HUES48 (cell line): ENCODE measurements at regions not wholly inside any gene's neighbourhood (a gene's known extent, or its start where the extent isn't known, plus 50 kb on each side); places are given as distances from the start of the nearest gene placed in this dataset.
"Not testable (repeated sequence)": the region's sequence is repeated elsewhere in the genome, so short reads cannot be mapped to it uniquely, and the experiment has no call there.

Experiments used
- H3K27ac ChIP-seq: one replicate; pipeline ENCODE4 v1.7.0; 2013; ENCODE audit warnings: low read depth, low read length, inconsistent platforms
- H3K27me3 ChIP-seq: 2 replicates; pipeline ENCODE4 v1.6.1; 2013; ENCODE audit warnings: mild to moderate bottlenecking, low read length; ENCODE audit not compliant: control insufficient read depth, insufficient read depth
- H3K36me3 ChIP-seq: 2 replicates; pipeline ENCODE4 v1.6.1; 2013; ENCODE audit warnings: low read length; ENCODE audit not compliant: control insufficient read depth, insufficient read depth
- H3K4me1 ChIP-seq: 2 replicates; pipeline ENCODE4 v1.6.1; 2013; ENCODE audit warnings: mild to moderate bottlenecking, low read length; ENCODE audit not compliant: control insufficient read depth, insufficient read depth
- H3K4me3 ChIP-seq: 2 replicates; pipeline ENCODE4 v1.5.1; 2013; ENCODE audit warnings: mild to moderate bottlenecking, low read depth, low read length
- H3K9ac ChIP-seq: 2 replicates; pipeline ENCODE4 v1.6.1; 2013; ENCODE audit warnings: mild to moderate bottlenecking, low read depth, low read length, moderate library complexity
- H3K9me3 ChIP-seq: 2 replicates; pipeline ENCODE4 v1.6.1; 2013; ENCODE audit warnings: low read length; ENCODE audit not compliant: control insufficient read depth, insufficient read depth

- H3K4me1 ChIP-seq: peaks cover 28% of the 10 kb centered on the region
- no peaks in the 10 kb centered on the region for H3K9me3 ChIP-seq
- no peak overlapping the region for H3K9ac ChIP-seq
- no peaks in the 10 kb centered on the region for H3K27me3 ChIP-seq
- H3K4me3 ChIP-seq: no peak overlapping the region
- no peaks in the 10 kb centered on the region for H3K36me3 ChIP-seq
- no peak overlapping the region for H3K27ac ChIP-seq
Measured at GRCh38 chr4:34309383-34309906, 1934.9 kb downstream of the ARAP2 start.

- no peak overlapping the region for H3K9ac ChIP-seq
- no peaks in the 10 kb centered on the region for H3K27me3 ChIP-seq
- H3K27ac ChIP-seq: no peak overlapping the region
- no peaks in the 10 kb centered on the region for H3K36me3 ChIP-seq
- no peaks in the 10 kb centered on the region for H3K4me1 ChIP-seq
- no peak overlapping the region for H3K4me3 ChIP-seq
- H3K9me3 ChIP-seq: no peaks in the 10 kb centered on the region
Measured at GRCh38 chr4:34318773-34319172, 1925.5 kb downstream of the ARAP2 start.

DNA sequence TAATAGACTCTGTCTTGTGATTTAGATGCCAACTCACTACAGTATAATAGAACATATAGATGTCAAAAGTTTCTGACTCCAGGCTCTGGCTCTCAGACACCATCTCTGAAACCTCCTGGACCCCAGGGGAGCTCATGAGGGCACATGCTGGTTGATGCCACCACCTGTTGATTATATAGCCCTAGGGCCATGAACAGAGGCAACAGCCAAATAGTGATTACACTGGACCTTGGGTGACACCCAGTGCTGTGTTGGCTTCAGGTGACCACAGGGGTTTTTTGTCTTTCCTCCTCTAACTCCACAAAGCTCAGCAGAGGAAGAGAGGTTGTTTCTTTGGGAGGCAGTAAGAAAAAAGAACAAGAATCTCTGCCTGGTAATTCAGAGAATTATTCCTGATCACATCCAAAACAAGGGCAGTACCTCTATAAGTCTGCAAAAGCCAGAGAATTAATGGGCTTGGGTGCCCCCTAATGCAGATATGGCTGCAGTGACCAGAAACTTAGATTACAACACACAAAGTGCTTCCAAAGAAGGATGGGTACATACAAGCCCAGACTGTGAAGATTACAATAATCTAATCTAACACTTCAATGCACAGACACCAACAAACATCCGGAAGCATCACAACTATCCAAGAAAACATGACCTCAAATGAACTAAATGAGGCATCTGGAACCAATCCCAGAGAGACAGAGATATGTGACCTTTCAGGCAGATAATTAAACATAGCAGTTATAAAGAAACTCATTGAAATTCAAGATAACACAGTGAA lies 1920.6 kb downstream of the ARAP2 start:
- Histone ChIP-seq H3K36me3 (no peaks in the 10 kb centered on the region), H3K4me1 (peaks cover 2% of the 10 kb centered on the region; the same call in 1 of the 2 replicates), H3K27ac (no peak overlapping the region), H3K9ac (no peak overlapping the region), H3K27me3 (no peaks in the 10 kb centered on the region), H3K4me3 (no peak overlapping the region), H3K9me3 (no peaks in the 10 kb centered on the region)

- H3K4me3 ChIP-seq: no peak overlapping the region
- H3K27me3 ChIP-seq: no peaks in the 10 kb centered on the region
- no peak overlapping the region for H3K9ac ChIP-seq
- H3K9me3 ChIP-seq: no peaks in the 10 kb centered on the region
- peaks cover 6% of the 10 kb centered on the region; the same call in 1 of the 2 replicates for H3K4me1 ChIP-seq
- H3K27ac ChIP-seq: no peak overlapping the region
- no peaks in the 10 kb centered on the region for H3K36me3 ChIP-seq
Measured at GRCh38 chr4:34328939-34329338, 1915.4 kb downstream of the ARAP2 start.

DNA sequence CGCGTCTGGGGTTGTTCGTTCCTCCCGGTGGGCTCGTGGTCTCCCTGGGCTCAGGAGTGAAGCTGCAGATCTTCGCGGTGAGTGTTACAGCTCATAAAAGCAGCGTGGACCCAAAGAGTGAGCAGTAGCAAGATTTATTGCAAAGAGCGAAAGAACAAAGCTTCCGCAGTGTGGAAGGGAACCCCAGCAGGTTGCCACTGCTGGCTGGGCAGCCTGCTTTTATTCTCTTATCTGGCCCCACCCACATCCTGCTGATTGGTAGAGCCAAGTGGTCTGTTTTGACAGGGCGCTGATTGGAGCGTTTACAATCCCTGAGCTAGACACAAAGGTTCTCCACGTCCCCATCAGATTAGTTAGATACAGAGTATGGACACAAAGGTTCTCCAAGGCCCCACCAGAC lies 1909.2 kb downstream of the ARAP2 start:
- not testable (repeated sequence) for H3K4me3 ChIP-seq, H3K9me3 ChIP-seq

GRCh38 chr4:34335556-34335955 lies 1908.8 kb downstream of the ARAP2 start:
- H3K4me3 ChIP-seq, H3K4me1 ChIP-seq, H3K9ac ChIP-seq, H3K36me3 ChIP-seq, H3K27ac ChIP-seq, H3K9me3 ChIP-seq, H3K27me3 ChIP-seq: not testable (repeated sequence)

More for the DNA sequence above, 1909.2 kb downstream of the ARAP2 start:
- H3K36me3 ChIP-seq, H3K9ac ChIP-seq, H3K27me3 ChIP-seq, H3K27ac ChIP-seq, H3K4me1 ChIP-seq: not testable (repeated sequence)

DNA sequence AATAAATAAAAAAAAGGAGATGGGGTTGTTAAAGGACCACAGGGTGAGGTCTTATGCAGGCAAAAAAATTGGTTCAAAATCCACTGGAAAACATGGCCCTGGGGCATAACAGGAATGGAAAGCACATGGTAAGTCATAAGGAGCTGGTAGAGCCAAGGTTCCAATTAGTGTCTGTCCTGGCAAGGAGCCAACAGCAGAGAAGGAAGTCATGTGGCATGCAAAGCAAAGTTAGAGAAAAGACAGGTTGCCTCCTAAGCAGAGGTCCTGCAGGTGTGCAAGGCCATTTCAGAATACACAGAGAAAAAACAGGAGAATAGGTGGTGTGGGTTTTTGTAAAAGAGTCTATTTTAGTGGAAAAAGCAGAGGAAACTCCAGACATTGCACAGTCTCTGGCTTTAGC lies 1881.7 kb downstream of the ARAP2 start:
- Histone ChIP-seq H3K36me3 (no peaks in the 10 kb centered on the region), H3K27me3 (no peaks in the 10 kb centered on the region), H3K4me1 (peaks cover 5% of the 10 kb centered on the region; the same call in 1 of the 2 replicates), H3K9ac (no peak overlapping the region), H3K4me3 (no peak overlapping the region), H3K27ac (no peak overlapping the region), H3K9me3 (no peaks in the 10 kb centered on the region)

DNA sequence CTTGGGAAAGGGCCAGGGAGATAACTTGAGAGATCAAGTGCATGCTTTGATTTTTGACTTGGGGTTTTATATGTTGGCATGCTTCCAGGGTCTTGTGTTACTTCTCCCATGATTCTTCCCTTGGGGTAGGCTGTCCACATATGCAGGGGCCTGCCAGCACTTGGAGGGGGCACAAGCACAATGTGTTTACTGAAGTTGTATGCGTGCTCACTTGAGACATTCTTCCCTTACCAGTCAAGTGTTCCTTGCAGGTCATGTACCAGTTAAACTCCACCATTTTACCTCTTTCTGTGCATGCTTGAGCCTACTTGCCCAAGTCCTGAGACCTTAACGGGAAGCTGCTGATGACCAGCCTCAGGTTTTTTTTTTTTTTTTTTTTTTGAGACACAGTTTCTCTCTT lies 1880.5 kb downstream of the ARAP2 start:
- H3K27me3 ChIP-seq: no peaks in the 10 kb centered on the region
- no peaks in the 10 kb centered on the region for H3K9me3 ChIP-seq
- H3K36me3 ChIP-seq: no peaks in the 10 kb centered on the region
- H3K4me3 ChIP-seq: no peak overlapping the region
- peaks cover 5% of the 10 kb centered on the region; the same call in 1 of the 2 replicates for H3K4me1 ChIP-seq
- no peak overlapping the region for H3K9ac ChIP-seq
- no peak overlapping the region for H3K27ac ChIP-seq

GRCh38 chr4:34365946-34366345 lies 1878.4 kb downstream of the ARAP2 start:
- Histone ChIP-seq H3K4me1 (peaks cover 5% of the 10 kb centered on the region; the same call in 1 of the 2 replicates), H3K27ac (no peak overlapping the region), H3K9ac (no peak overlapping the region), H3K36me3 (no peaks in the 10 kb centered on the region), H3K4me3 (no peak overlapping the region), H3K9me3 (no peaks in the 10 kb centered on the region), H3K27me3 (no peaks in the 10 kb centered on the region)

DNA sequence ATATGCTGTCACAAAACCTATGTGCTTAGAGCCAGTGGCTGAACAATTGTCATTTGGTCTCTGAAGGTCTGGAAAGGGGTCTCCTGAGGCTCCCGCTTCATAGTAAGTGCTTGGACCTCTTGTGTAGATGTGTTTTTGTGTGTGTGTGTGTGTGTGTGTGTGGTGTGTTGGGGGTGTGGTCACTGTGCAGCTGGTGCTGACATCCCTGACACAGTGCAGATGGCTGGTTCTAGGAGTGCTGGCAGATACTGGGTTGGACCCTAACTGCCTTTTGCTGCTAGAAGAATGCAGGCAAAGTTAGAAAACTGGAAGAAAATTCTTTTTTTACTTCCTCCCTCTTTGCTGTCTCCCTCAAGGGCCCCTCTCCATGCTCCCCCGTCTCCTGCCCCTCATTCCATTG lies 1872.6 kb downstream of the ARAP2 start:
- Histone ChIP-seq H3K9me3 (no peaks in the 10 kb centered on the region), H3K36me3 (no peaks in the 10 kb centered on the region), H3K4me1 (no peaks in the 10 kb centered on the region), H3K27me3 (no peaks in the 10 kb centered on the region), H3K4me3 (no peak overlapping the region), H3K27ac (no peak overlapping the region), H3K9ac (no peak overlapping the region)

GRCh38 chr4:34372815-34373214 lies 1871.5 kb downstream of the ARAP2 start:
- Histone ChIP-seq H3K27me3 (no peaks in the 10 kb centered on the region), H3K4me1 (no peaks in the 10 kb centered on the region), H3K36me3 (no peaks in the 10 kb centered on the region), H3K9me3 (no peaks in the 10 kb centered on the region), H3K27ac (no peak overlapping the region), H3K9ac (no peak overlapping the region), H3K4me3 (no peak overlapping the region)
